PC-9 (cell line): ENCODE measurements at regions not wholly inside any gene's neighbourhood (a gene's known extent, or its start where the extent isn't known, plus 50 kb on each side); places are given as distances from the start of the nearest gene placed in this dataset.

Experiments
- CTCF ChIP-seq: fragments of 200-600 bp; sonication (generic); conservative IDR thresholded peaks from 2 replicates; pipeline ENCODE4 v1.6.1; 2017; ENCODE audit warnings: mixed run types, antibody characterized with exemption, mild to moderate bottlenecking, moderate library complexity
- EZH2 ChIP-seq: fragments of 200-600 bp; sonication (generic); IDR thresholded peaks from 2 replicates; pipeline ENCODE4 v1.8.0; 2017; ENCODE audit warnings: antibody characterized with exemption, low read depth

GRCh38 chr14:55798406-55798805, 218.4 kb downstream of the KTN1 start:
- no peak for TF ChIP-seq CTCF
- no peak for TF ChIP-seq EZH2
